NB4 (cell line): ENCODE measurements at regions not wholly inside any gene's neighbourhood (a gene's known extent, or its start where the extent isn't known, plus 50 kb on each side); places are given as distances from the start of the nearest gene placed in this dataset.

Experiments
- MYC ChIP-seq: IDR thresholded peaks from 2 replicates; pipeline ENCODE4 v1.6.1; 2011; ENCODE audit warnings: low read depth, low read length
- POLR2A ChIP-seq: IDR thresholded peaks from 2 replicates; pipeline ENCODE4 v1.6.1; 2011; ENCODE audit warnings: mild to moderate bottlenecking; ENCODE audit not compliant: insufficient read length; ENCODE audit errors: extremely low read depth
- TF ChIP-seq, protein P1 (sequence below): IDR thresholded peaks from one replicate; pipeline ENCODE4 v1.5.1; 2012; ENCODE audit warnings: low read depth, low read length
- TF ChIP-seq, protein P2 (sequence below): IDR thresholded peaks from 2 replicates; pipeline ENCODE4 v1.6.1; 2011; ENCODE audit warnings: low read depth, low read length

DNA sequence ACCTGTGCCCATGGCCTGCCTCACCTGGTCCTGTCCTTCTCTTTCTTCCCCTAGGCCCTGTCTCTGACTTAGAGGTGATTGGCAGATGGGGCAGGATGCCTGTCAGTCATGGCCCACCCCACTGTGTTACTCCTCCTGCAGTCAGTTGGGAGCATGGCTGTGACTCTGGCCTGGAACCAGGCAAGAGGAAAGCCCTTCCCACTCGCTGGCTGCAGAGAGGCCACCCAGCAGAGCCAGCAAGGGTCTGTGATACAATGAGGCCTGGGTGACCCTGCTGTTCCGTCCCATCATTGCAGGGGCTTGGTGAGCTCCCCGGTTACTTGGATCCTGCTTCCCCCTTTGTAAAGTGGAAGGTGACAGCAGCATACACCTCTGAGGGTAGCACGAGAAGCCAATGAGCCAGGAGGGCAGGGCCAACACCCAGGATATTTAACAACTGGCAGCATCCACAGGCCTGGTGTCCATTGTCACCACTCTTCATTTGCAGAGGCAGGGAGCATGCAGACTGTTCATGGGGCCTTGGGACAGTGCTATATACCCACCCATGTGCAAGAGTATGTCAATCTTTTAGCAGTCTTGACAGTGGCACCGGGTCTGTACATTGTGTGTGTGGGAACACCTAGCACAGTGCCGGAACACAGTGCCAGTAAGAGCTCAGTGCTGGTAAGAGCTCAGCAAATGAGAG is 191.0 kb upstream of the C1orf174 start:
- TF ChIP-seq, protein P1, sequence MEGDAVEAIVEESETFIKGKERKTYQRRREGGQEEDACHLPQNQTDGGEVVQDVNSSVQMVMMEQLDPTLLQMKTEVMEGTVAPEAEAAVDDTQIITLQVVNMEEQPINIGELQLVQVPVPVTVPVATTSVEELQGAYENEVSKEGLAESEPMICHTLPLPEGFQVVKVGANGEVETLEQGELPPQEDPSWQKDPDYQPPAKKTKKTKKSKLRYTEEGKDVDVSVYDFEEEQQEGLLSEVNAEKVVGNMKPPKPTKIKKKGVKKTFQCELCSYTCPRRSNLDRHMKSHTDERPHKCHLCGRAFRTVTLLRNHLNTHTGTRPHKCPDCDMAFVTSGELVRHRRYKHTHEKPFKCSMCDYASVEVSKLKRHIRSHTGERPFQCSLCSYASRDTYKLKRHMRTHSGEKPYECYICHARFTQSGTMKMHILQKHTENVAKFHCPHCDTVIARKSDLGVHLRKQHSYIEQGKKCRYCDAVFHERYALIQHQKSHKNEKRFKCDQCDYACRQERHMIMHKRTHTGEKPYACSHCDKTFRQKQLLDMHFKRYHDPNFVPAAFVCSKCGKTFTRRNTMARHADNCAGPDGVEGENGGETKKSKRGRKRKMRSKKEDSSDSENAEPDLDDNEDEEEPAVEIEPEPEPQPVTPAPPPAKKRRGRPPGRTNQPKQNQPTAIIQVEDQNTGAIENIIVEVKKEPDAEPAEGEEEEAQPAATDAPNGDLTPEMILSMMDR: no peak
- TF ChIP-seq POLR2A: no peak
- TF ChIP-seq, protein P2, sequence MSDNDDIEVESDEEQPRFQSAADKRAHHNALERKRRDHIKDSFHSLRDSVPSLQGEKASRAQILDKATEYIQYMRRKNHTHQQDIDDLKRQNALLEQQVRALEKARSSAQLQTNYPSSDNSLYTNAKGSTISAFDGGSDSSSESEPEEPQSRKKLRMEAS: no peak
- TF ChIP-seq MYC: no peak
